IMR-90 (cell line): ENCODE measurements at regions not wholly inside any gene's neighbourhood (a gene's known extent, or its start where the extent isn't known, plus 50 kb on each side); places are given as distances from the start of the nearest gene placed in this dataset.

Experiments used
- ATAC-seq: fragments of 200-7000 bp; cut with Tn5 transposase; 2 replicates; pipeline ENCODE4 v1.9.1; 2020; ENCODE audit warnings: low read depth, mild to moderate bottlenecking, moderate library complexity
- BruUV-seq: library from RNA; stranded (reverse); fragments of 400-500 nt; replicated peaks from 2 replicates; lab custom pipeline; 2021; lab: Mats Ljungman, UMichigan
- CTCF ChIA-PET: fragments of 300-600 bp; formaldehyde crosslinking; extraction: SDS; loops from one replicate; lab custom pipeline; 2021; ENCODE audit warnings: antibody characterized with exemption; lab: Yijun Ruan, JAX
- POLR2A ChIA-PET: fragments of 300-600 bp; sonication (Branson Sonifier 250); formaldehyde crosslinking; loops from one replicate; lab custom pipeline; 2022; ENCODE audit warnings: antibody characterized with exemption; ENCODE audit not compliant: unreplicated experiment; lab: Charles Lee
- DNase-seq: peaks from one replicate; pipeline ENCODE4 v3.0.0; 2013
- H2AFZ ChIP-seq: replicated peaks from 2 replicates; pipeline ENCODE3; 2013; ENCODE audit warnings: low read length, mild to moderate bottlenecking; ENCODE audit not compliant: poor library complexity
- H2AK5ac ChIP-seq: 2 replicates; pipeline ENCODE4 v1.6.1; 2013; ENCODE audit warnings: low read depth, low read length, inconsistent platforms
- H2AK9ac ChIP-seq: replicated peaks from 2 replicates; pipeline ENCODE3; 2013; ENCODE audit warnings: mild to moderate bottlenecking, low read depth, low read length, moderate library complexity; ENCODE audit not compliant: poor library complexity
- H2BK120ac ChIP-seq: 2 replicates; pipeline ENCODE4 v1.6.1; 2013; ENCODE audit warnings: low read depth, low read length, inconsistent platforms
- H2BK15ac ChIP-seq: 3 replicates; pipeline ENCODE4 v1.6.1; 2013; ENCODE audit warnings: low read depth, low read length, inconsistent platforms
- H2BK20ac ChIP-seq: 2 replicates; pipeline ENCODE4 v1.6.1; 2013; ENCODE audit warnings: low read depth, mild to moderate bottlenecking, inconsistent platforms, low read length, moderate library complexity
- H2BK5ac ChIP-seq: 2 replicates; pipeline ENCODE4 v1.6.1; 2013; ENCODE audit warnings: mild to moderate bottlenecking, low read depth, low read length, inconsistent platforms; ENCODE audit not compliant: poor library complexity, severe bottlenecking
- H3K14ac ChIP-seq: replicated peaks from 2 replicates; pipeline ENCODE4 v1.6.1; 2013; ENCODE audit warnings: low read depth, low read length, inconsistent platforms
- H3K18ac ChIP-seq: 2 replicates; pipeline ENCODE4 v1.6.1; 2013; ENCODE audit warnings: low read depth, low read length, control low read depth
- H3K23ac ChIP-seq: 2 replicates; pipeline ENCODE4 v1.6.1; 2013; ENCODE audit warnings: low read depth, low read length, inconsistent platforms
- H3K27ac ChIP-seq: 2 replicates; pipeline ENCODE4 v1.5.1; 2013; ENCODE audit warnings: mild to moderate bottlenecking, control low read depth, low read length; ENCODE audit not compliant: insufficient read depth
- H3K27me3 ChIP-seq: 2 replicates; pipeline ENCODE4 v1.6.1; 2013; ENCODE audit warnings: low read length; ENCODE audit not compliant: control insufficient read depth, insufficient read depth
- H3K36me3 ChIP-seq: 2 replicates; pipeline ENCODE4 v1.6.1; 2013; ENCODE audit warnings: low read length, mixed read lengths; ENCODE audit not compliant: control insufficient read depth, insufficient read depth
- H3K4ac ChIP-seq: 2 replicates; pipeline ENCODE4 v1.6.1; 2013; ENCODE audit warnings: low read depth, low read length, inconsistent platforms
- H3K4me1 ChIP-seq: 2 replicates; pipeline ENCODE4 v1.6.1; 2013; ENCODE audit warnings: low read length, mixed read lengths; ENCODE audit not compliant: control insufficient read depth, insufficient read depth
- H3K4me2 ChIP-seq: 2 replicates; pipeline ENCODE4 v1.6.1; 2013; ENCODE audit warnings: low read depth, mild to moderate bottlenecking, control low read depth, low read length, moderate library complexity
- H3K4me3 ChIP-seq: 2 replicates; pipeline ENCODE4 v1.5.1; 2013; ENCODE audit warnings: low read depth, mild to moderate bottlenecking, control low read depth, low read length, moderate library complexity; ENCODE audit not compliant: insufficient read depth
- H3K56ac ChIP-seq: 2 replicates; pipeline ENCODE4 v1.6.1; 2013; ENCODE audit warnings: low read length, inconsistent platforms; ENCODE audit not compliant: insufficient read depth; ENCODE audit errors: extremely low read depth
- H3K79me1 ChIP-seq, 2 experiments: 2 replicates each; pipeline ENCODE4 v1.6.1; 2013; ENCODE audit warnings: low read length in 2 of 2, inconsistent platforms in 1 of 2, low read depth in 1 of 2
- H3K9ac ChIP-seq: 2 replicates; pipeline ENCODE4 v1.6.1; 2013; ENCODE audit warnings: low read depth, low read length, control low read depth
- H3K9me1 ChIP-seq: 2 replicates; pipeline ENCODE4 v1.6.1; 2013; ENCODE audit warnings: low read length, inconsistent platforms; ENCODE audit not compliant: insufficient read depth
- H3K9me3 ChIP-seq: 2 replicates; pipeline ENCODE4 v1.6.1; 2013; ENCODE audit warnings: low read length; ENCODE audit not compliant: control insufficient read depth, insufficient read depth
- H4K20me1 ChIP-seq: 2 replicates; pipeline ENCODE4 v1.6.1; 2013; ENCODE audit warnings: low read length, inconsistent platforms; ENCODE audit not compliant: insufficient read depth
- H4K5ac ChIP-seq: 2 replicates; pipeline ENCODE4 v1.6.1; 2013; ENCODE audit warnings: mild to moderate bottlenecking, low read depth, low read length, control low read depth
- H4K8ac ChIP-seq, 2 experiments: 2 replicates each; pipeline ENCODE4 v1.6.1; 2013; ENCODE audit warnings: low read depth in 2 of 2, low read length in 2 of 2, control low read depth in 1 of 2, inconsistent platforms in 1 of 2
- H4K91ac ChIP-seq: 2 replicates; pipeline ENCODE4 v1.6.1; 2013; ENCODE audit warnings: low read depth, low read length, inconsistent platforms; ENCODE audit not compliant: insufficient read depth
- BHLHE40 ChIP-seq: fragments of 150-350 bp; IDR thresholded peaks from 2 replicates; pipeline ENCODE4 v1.6.1; 2016; ENCODE audit warnings: mild to moderate bottlenecking, low read depth, low read length
- CEBPB ChIP-seq: IDR thresholded peaks from 2 replicates; pipeline ENCODE4 v1.6.1; 2012; ENCODE audit warnings: low read depth, low read length, improper control_type of control experiment
- POLR2A ChIP-seq: IDR thresholded peaks from 2 replicates; pipeline ENCODE4 v1.6.1; 2012; ENCODE audit warnings: mild to moderate bottlenecking, low read depth, low read length
- RAD21 ChIP-seq: IDR thresholded peaks from 2 replicates; pipeline ENCODE4 v1.6.1; 2012; ENCODE audit warnings: low read length, improper control_type of control experiment
- RCOR1 ChIP-seq: IDR thresholded peaks from 2 replicates; pipeline ENCODE4 v1.6.1; 2012; ENCODE audit warnings: mild to moderate bottlenecking, low read length, improper control_type of control experiment; ENCODE audit not compliant: insufficient replicate concordance
- RFX5 ChIP-seq: IDR thresholded peaks from 2 replicates; pipeline ENCODE4 v1.8.0; 2012; ENCODE audit warnings: low read depth, mild to moderate bottlenecking, low read length, moderate library complexity
- SMC3 ChIP-seq: fragments of 150-350 bp; IDR thresholded peaks from 2 replicates; pipeline ENCODE4 v1.6.1; 2016; ENCODE audit warnings: low read depth, mild to moderate bottlenecking, antibody characterized with exemption, low read length, moderate library complexity
- WGBS, 2 experiments: methylation state at CpG; one replicate each; pipeline versions ENCODE4 v1.1.5 to v1.1.7; 2013; ENCODE audit warnings: missing lambda C conversion rate in 2 of 2; ENCODE audit not compliant: insufficient read length in 1 of 2; ENCODE audit errors: extremely low coverage in 2 of 2; 5-methylcytosine and 5-hydroxymethylcytosine counted together
- dilution Hi-C: fragments of 300-500 bp; cut with HindIII; formaldehyde crosslinking; loops from one replicate; pipeline ENCODE4 v1.14.3; 2018; ENCODE audit warnings: low sequenced_read_pairs; ENCODE audit not compliant: unreplicated experiment
- in situ Hi-C: fragments of 300-500 bp; cut with MboI; formaldehyde crosslinking; loops from 3 replicates; pipeline ENCODE4 v1.14.3; 2019; ENCODE audit warnings: low sequenced_read_pairs, inconsistent platforms, mixed read lengths
- intact Hi-C: fragments of 100-400 bp; cut with micrococcal nuclease; formaldehyde crosslinking; loops from 2 replicates; pipeline ENCODE4 v1.10.0; 2022
- TF ChIP-seq, protein P1 (sequence below): fragments of 150-350 bp; IDR thresholded peaks from 2 replicates; pipeline ENCODE4 v1.6.1; 2017; ENCODE audit warnings: mild to moderate bottlenecking, antibody characterized with exemption, low read length, low read depth
- TF ChIP-seq, protein P2 (sequence below): conservative IDR thresholded peaks from 2 replicates; pipeline ENCODE4 v1.5.1; 2012; ENCODE audit warnings: mild to moderate bottlenecking, low read depth, low read length, improper control_type of control experiment

GRCh38 chr12:30847259-30847658, 79.3 kb upstream of the TSPAN11 start:
- Histone ChIP-seq H2AK9ac (no peak overlapping the region), H2BK120ac (no peak overlapping the region), H3K9me1 (no peaks in the 10 kb centered on the region), H4K20me1 (no peaks in the 10 kb centered on the region), H3K79me1 (no peaks in the 10 kb centered on the region), H2AK5ac (no peak overlapping the region), H4K5ac (no peak overlapping the region), H2BK20ac (no peak overlapping the region), H3K27ac (no peak overlapping the region), H3K4me2 (no peak overlapping the region), H3K27me3 (peaks cover 12% of the 10 kb centered on the region), H3K14ac (no peak overlapping the region), H3K4me3 (no peak overlapping the region), H3K18ac (no peak overlapping the region), H3K4ac (no peak overlapping the region), H2BK5ac (no peak overlapping the region), H2AFZ (no peak overlapping the region), H3K4me1 (no peaks in the 10 kb centered on the region), H3K56ac (no peak overlapping the region), H4K91ac (no peak overlapping the region), H2BK15ac (no peak overlapping the region), H3K23ac (no peak overlapping the region), H3K9me3 (no peaks in the 10 kb centered on the region), H3K36me3 (no peaks in the 10 kb centered on the region), H4K8ac (no peak overlapping the region), H3K9ac (no peak overlapping the region)
- DNase-seq (peak; percentile 70), ATAC-seq (no peak)
- TF ChIP-seq RAD21 = peak; percentile 77
- TF ChIP-seq, protein P1, sequence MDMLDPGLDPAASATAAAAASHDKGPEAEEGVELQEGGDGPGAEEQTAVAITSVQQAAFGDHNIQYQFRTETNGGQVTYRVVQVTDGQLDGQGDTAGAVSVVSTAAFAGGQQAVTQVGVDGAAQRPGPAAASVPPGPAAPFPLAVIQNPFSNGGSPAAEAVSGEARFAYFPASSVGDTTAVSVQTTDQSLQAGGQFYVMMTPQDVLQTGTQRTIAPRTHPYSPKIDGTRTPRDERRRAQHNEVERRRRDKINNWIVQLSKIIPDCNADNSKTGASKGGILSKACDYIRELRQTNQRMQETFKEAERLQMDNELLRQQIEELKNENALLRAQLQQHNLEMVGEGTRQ = no peak
- peak; percentile 73 for TF ChIP-seq RCOR1
- no peak for TF ChIP-seq CEBPB
- no peak for TF ChIP-seq RFX5
- TF ChIP-seq, protein P2, sequence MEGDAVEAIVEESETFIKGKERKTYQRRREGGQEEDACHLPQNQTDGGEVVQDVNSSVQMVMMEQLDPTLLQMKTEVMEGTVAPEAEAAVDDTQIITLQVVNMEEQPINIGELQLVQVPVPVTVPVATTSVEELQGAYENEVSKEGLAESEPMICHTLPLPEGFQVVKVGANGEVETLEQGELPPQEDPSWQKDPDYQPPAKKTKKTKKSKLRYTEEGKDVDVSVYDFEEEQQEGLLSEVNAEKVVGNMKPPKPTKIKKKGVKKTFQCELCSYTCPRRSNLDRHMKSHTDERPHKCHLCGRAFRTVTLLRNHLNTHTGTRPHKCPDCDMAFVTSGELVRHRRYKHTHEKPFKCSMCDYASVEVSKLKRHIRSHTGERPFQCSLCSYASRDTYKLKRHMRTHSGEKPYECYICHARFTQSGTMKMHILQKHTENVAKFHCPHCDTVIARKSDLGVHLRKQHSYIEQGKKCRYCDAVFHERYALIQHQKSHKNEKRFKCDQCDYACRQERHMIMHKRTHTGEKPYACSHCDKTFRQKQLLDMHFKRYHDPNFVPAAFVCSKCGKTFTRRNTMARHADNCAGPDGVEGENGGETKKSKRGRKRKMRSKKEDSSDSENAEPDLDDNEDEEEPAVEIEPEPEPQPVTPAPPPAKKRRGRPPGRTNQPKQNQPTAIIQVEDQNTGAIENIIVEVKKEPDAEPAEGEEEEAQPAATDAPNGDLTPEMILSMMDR = peak; percentile 79
- TF ChIP-seq POLR2A = no peak
- no peak for TF ChIP-seq BHLHE40
- TF ChIP-seq SMC3 = peak; percentile 54
- no TSS peak for BruUV-seq
- intact Hi-C loops (loop anchor here (1.0 to 10.0 kb wide), 4 partner anchors 139 to 1542 kb away; no protein-coding TSS in a partner anchor), dilution Hi-C loops (no loop called here), in situ Hi-C loops (loop anchor here (25.0 kb wide), 1 partner anchor 1760 kb away; no protein-coding TSS in a partner anchor)
- ChIA-PET CTCF (interaction anchor here (0.7 to 2.1 kb wide), 9 partner anchors 10 to 1539 kb away, joined by 3 to 7 read pairs (median 4); no protein-coding TSS in a partner anchor), POLR2A (no interaction called here)
- WGBS, 2 experiments = no CpG with 5 or more reads among the region's 3 CpGs
